ENCODE measurements at regions not wholly inside any gene's neighbourhood (a gene's known extent, or its start where the extent isn't known, plus 50 kb on each side); places are given as distances from the start of the nearest gene placed in this dataset.

- Histone ChIP-seq H3K27me3 (no peaks in the 10 kb centered on the region), H3K36me3 (no peaks in the 10 kb centered on the region), H3K9me3 (no peaks in the 10 kb centered on the region), H3K4me1 (no peaks in the 10 kb centered on the region), H3K4me3 (ENCODE audit: low read depth, low read length) (no peak overlapping the region)
- no peak for DNase-seq
- no peak for TF ChIP-seq CTCF (IDR thresholded peaks at IDR 0.05; ENCODE audit: low read depth, low read length)
Observed at GRCh38 chr9:99312736-99313135, 90.7 kb downstream of the SEC61B start.

- H3K27me3 ChIP-seq, result no peaks in the 10 kb centered on the region
- no peak overlapping the region for H3K4me3 ChIP-seq (ENCODE audit: low read depth, low read length)
- H3K9me3 ChIP-seq, result no peaks in the 10 kb centered on the region
- no peaks in the 10 kb centered on the region for H3K36me3 ChIP-seq
- no peak for TF ChIP-seq CTCF (IDR thresholded peaks at IDR 0.05; ENCODE audit: low read depth, low read length)
- no peak for DNase-seq
- H3K4me1 ChIP-seq, result no peaks in the 10 kb centered on the region
Observed at GRCh38 chr9:99319048-99319447, 97.0 kb downstream of the SEC61B start.

DNA sequence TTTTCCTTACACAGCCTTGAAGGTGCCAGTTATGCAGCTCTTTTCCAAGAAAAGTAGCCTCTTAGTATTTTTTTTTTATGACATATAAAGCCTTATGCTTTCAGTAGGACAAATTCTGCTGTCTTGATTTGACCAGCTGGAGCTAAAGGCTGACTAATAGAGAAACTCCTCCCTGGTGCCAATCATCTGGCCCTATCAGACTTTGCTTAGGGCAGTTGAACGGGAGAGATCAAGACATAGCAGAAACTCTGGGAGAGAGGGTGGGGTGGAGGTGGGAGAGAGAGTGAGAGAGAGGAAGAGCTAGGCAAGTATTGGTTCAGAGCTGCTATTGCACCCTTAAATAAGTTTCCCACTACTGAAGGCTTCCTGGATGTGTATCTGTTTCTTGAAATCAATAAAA is 100.2 kb downstream of the SEC61B start:
- no peaks in the 10 kb centered on the region for H3K27me3 ChIP-seq
- H3K9me3 ChIP-seq, result no peaks in the 10 kb centered on the region
- H3K4me3 ChIP-seq (ENCODE audit: low read depth, low read length), result no peak overlapping the region
- no peak for TF ChIP-seq CTCF (IDR thresholded peaks at IDR 0.05; ENCODE audit: low read depth, low read length)
- no peak for DNase-seq
- H3K4me1 ChIP-seq, result no peaks in the 10 kb centered on the region
- H3K36me3 ChIP-seq, result no peaks in the 10 kb centered on the region

- no peaks in the 10 kb centered on the region for H3K4me1 ChIP-seq
- TF ChIP-seq CTCF (IDR thresholded peaks at IDR 0.05; ENCODE audit: low read depth, low read length), result no peak
Observed at GRCh38 chr9:99326112-99326916, 104.2 kb downstream of the SEC61B start.

DNA sequence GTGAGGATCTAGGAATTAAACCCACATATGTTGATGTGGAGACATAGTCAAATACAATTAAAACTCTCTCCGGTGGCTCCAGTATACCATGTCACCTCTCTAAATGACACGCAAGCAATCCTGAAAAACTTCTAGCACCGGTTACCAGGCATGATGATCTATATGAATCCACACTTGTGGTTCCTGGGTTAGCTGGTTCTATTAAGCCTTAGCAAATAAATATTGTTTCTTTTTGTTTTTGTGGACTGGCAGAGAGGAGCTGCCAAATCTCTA is 104.8 kb downstream of the SEC61B start:
- Histone ChIP-seq H3K9me3 (no peaks in the 10 kb centered on the region), H3K4me3 (ENCODE audit: low read depth, low read length) (no peak overlapping the region), H3K27me3 (no peaks in the 10 kb centered on the region), H3K4me1 (no peaks in the 10 kb centered on the region), H3K36me3 (no peaks in the 10 kb centered on the region)
- no peak for DNase-seq
- TF ChIP-seq CTCF (IDR thresholded peaks at IDR 0.05; ENCODE audit: low read depth, low read length), result no peak

More at GRCh38 chr9:99326112-99326916, 104.2 kb downstream of the SEC61B start:
- no peaks in the 10 kb centered on the region for H3K9me3 ChIP-seq
- no peak overlapping the region for H3K4me3 ChIP-seq (ENCODE audit: low read depth, low read length)
- H3K36me3 ChIP-seq, result no peaks in the 10 kb centered on the region
- no peaks in the 10 kb centered on the region for H3K27me3 ChIP-seq
- DNase-seq, result no peak

- H3K27me3 ChIP-seq, result no peaks in the 10 kb centered on the region
- TF ChIP-seq CTCF (IDR thresholded peaks at IDR 0.05; ENCODE audit: low read depth, low read length), result no peak
- DNase-seq, result no peak
- no peaks in the 10 kb centered on the region for H3K4me1 ChIP-seq
- H3K4me3 ChIP-seq (ENCODE audit: low read depth, low read length), result no peak overlapping the region
- H3K9me3 ChIP-seq, result no peaks in the 10 kb centered on the region
- H3K36me3 ChIP-seq, result no peaks in the 10 kb centered on the region
Observed at GRCh38 chr9:99327667-99328066, 105.6 kb downstream of the SEC61B start.

Data from BE2C (cell line).